ENCODE measurements at regions not wholly inside any gene's neighbourhood (a gene's known extent, or its start where the extent isn't known, plus 50 kb on each side); places are given as distances from the start of the nearest gene placed in this dataset.

GRCh38 chr17:65413390-65413789 is 148.1 kb downstream of the AXIN2 start:
- peaks cover 0 to 10% (median 5%) of the 10 kb centered on the region in 5 donors for H3K4me1 ChIP-seq (ENCODE audit: control insufficient read depth in 5 of 5, insufficient read depth in 5 of 5, low read length in 5 of 5)
- H3K27ac ChIP-seq (ENCODE audit: low read depth, low read length): no peak overlapping the region
- H3K9ac ChIP-seq (ENCODE audit: low read length in 5 of 5): no peak overlapping the region
- peaks cover 0 to 2% (median 0%) of the 10 kb centered on the region in 5 donors for H3K9me3 ChIP-seq (ENCODE audit: control insufficient read depth in 5 of 5, low read length in 5 of 5)
- H3K27me3 ChIP-seq (ENCODE audit: control insufficient read depth in 5 of 5, insufficient read depth in 4 of 5, low read length in 5 of 5): no peaks in the 10 kb centered on the region
- H3K4me3 ChIP-seq (ENCODE audit: low read depth in 1 of 5, low read length in 5 of 5): no peak overlapping the region
- H3K36me3 ChIP-seq (ENCODE audit: control insufficient read depth in 5 of 5, insufficient read depth in 5 of 5, low read length in 5 of 5): no peaks in the 10 kb centered on the region

GRCh38 chr17:65409381-65409780 is 152.1 kb downstream of the AXIN2 start:
- Histone ChIP-seq H3K4me3 (ENCODE audit: low read depth in 1 of 5, low read length in 5 of 5) (no peak overlapping the region), H3K36me3 (ENCODE audit: control insufficient read depth in 5 of 5, insufficient read depth in 5 of 5, low read length in 5 of 5) (no peaks in the 10 kb centered on the region), H3K9ac (ENCODE audit: low read length in 5 of 5) (no peak overlapping the region), H3K27ac (ENCODE audit: low read depth, low read length) (no peak overlapping the region), H3K9me3 (ENCODE audit: control insufficient read depth in 5 of 5, low read length in 5 of 5) (peaks cover 0 to 2% (median 0%) of the 10 kb centered on the region in 5 donors), H3K27me3 (ENCODE audit: control insufficient read depth in 5 of 5, insufficient read depth in 4 of 5, low read length in 5 of 5) (no peaks in the 10 kb centered on the region), H3K4me1 (ENCODE audit: control insufficient read depth in 5 of 5, insufficient read depth in 5 of 5, low read length in 5 of 5) (peaks cover 0 to 7% (median 0%) of the 10 kb centered on the region in 5 donors)

- no peaks in the 10 kb centered on the region for H3K36me3 ChIP-seq (ENCODE audit: control insufficient read depth in 5 of 5, insufficient read depth in 5 of 5, low read length in 5 of 5)
- H3K27ac ChIP-seq (ENCODE audit: low read depth, low read length): no peak overlapping the region
- no peak overlapping the region for H3K4me3 ChIP-seq (ENCODE audit: low read depth in 1 of 5, low read length in 5 of 5)
- H3K27me3 ChIP-seq (ENCODE audit: control insufficient read depth in 5 of 5, insufficient read depth in 4 of 5, low read length in 5 of 5): no peaks in the 10 kb centered on the region
- H3K9me3 ChIP-seq (ENCODE audit: control insufficient read depth in 5 of 5, low read length in 5 of 5): peaks cover 0 to 2% (median 0%) of the 10 kb centered on the region in 5 donors
- H3K9ac ChIP-seq (ENCODE audit: low read length in 5 of 5): no peak overlapping the region
- H3K4me1 ChIP-seq (ENCODE audit: control insufficient read depth in 5 of 5, insufficient read depth in 5 of 5, low read length in 5 of 5): peaks cover 0 to 7% (median 0%) of the 10 kb centered on the region in 5 donors
Observed at GRCh38 chr17:65408050-65408449, 153.4 kb downstream of the AXIN2 start.

- no peak overlapping the region for H3K9ac ChIP-seq (ENCODE audit: low read length in 5 of 5)
- no peak overlapping the region for H3K4me3 ChIP-seq (ENCODE audit: low read depth in 1 of 5, low read length in 5 of 5)
- H3K4me1 ChIP-seq (ENCODE audit: control insufficient read depth in 5 of 5, insufficient read depth in 5 of 5, low read length in 5 of 5): peaks cover 0 to 7% (median 0%) of the 10 kb centered on the region in 5 donors
- no peaks in the 10 kb centered on the region for H3K36me3 ChIP-seq (ENCODE audit: control insufficient read depth in 5 of 5, insufficient read depth in 5 of 5, low read length in 5 of 5)
- H3K27me3 ChIP-seq (ENCODE audit: control insufficient read depth in 5 of 5, insufficient read depth in 4 of 5, low read length in 5 of 5): no peaks in the 10 kb centered on the region
- peaks cover 0 to 1% (median 0%) of the 10 kb centered on the region in 5 donors for H3K9me3 ChIP-seq (ENCODE audit: control insufficient read depth in 5 of 5, low read length in 5 of 5)
- H3K27ac ChIP-seq (ENCODE audit: low read depth, low read length): no peak overlapping the region
Observed at GRCh38 chr17:65407017-65407416, 154.4 kb downstream of the AXIN2 start.

- Histone ChIP-seq H3K4me1 (ENCODE audit: control insufficient read depth in 5 of 5, insufficient read depth in 5 of 5, low read length in 5 of 5) (peaks cover 0 to 7% (median 0%) of the 10 kb centered on the region in 5 donors), H3K27ac (ENCODE audit: low read depth, low read length) (no peak overlapping the region), H3K9me3 (ENCODE audit: control insufficient read depth in 5 of 5, low read length in 5 of 5) (no peaks in the 10 kb centered on the region)
Observed at GRCh38 chr17:65406552-65406951, 154.9 kb downstream of the AXIN2 start.

GRCh38 chr17:65405563-65405962 is 155.9 kb downstream of the AXIN2 start:
- Histone ChIP-seq H3K4me3 (ENCODE audit: low read depth in 1 of 5, low read length in 5 of 5) (no peak overlapping the region), H3K4me1 (ENCODE audit: control insufficient read depth in 5 of 5, insufficient read depth in 5 of 5, low read length in 5 of 5) (peaks cover 0 to 7% (median 0%) of the 10 kb centered on the region in 5 donors), H3K9me3 (ENCODE audit: control insufficient read depth in 5 of 5, low read length in 5 of 5) (no peaks in the 10 kb centered on the region)

More at GRCh38 chr17:65406552-65406951, 154.9 kb downstream of the AXIN2 start:
- Histone ChIP-seq H3K36me3 (ENCODE audit: control insufficient read depth in 5 of 5, insufficient read depth in 5 of 5, low read length in 5 of 5) (no peaks in the 10 kb centered on the region), H3K9ac (ENCODE audit: low read length in 5 of 5) (no peak overlapping the region), H3K4me3 (ENCODE audit: low read depth in 1 of 5, low read length in 5 of 5) (no peak overlapping the region), H3K27me3 (ENCODE audit: control insufficient read depth in 5 of 5, insufficient read depth in 4 of 5, low read length in 5 of 5) (no peaks in the 10 kb centered on the region)

GRCh38 chr17:65404761-65405160 is 156.7 kb downstream of the AXIN2 start:
- H3K9ac ChIP-seq (ENCODE audit: low read length in 5 of 5): no peak overlapping the region
- H3K27me3 ChIP-seq (ENCODE audit: control insufficient read depth in 5 of 5, insufficient read depth in 4 of 5, low read length in 5 of 5): no peaks in the 10 kb centered on the region
- H3K27ac ChIP-seq (ENCODE audit: low read depth, low read length): no peak overlapping the region
- H3K4me3 ChIP-seq (ENCODE audit: low read depth in 1 of 5, low read length in 5 of 5): no peak overlapping the region
- no peaks in the 10 kb centered on the region for H3K9me3 ChIP-seq (ENCODE audit: control insufficient read depth in 5 of 5, low read length in 5 of 5)
- H3K36me3 ChIP-seq (ENCODE audit: control insufficient read depth in 5 of 5, insufficient read depth in 5 of 5, low read length in 5 of 5): no peaks in the 10 kb centered on the region
- peaks cover 0 to 7% (median 0%) of the 10 kb centered on the region in 5 donors for H3K4me1 ChIP-seq (ENCODE audit: control insufficient read depth in 5 of 5, insufficient read depth in 5 of 5, low read length in 5 of 5)

More at GRCh38 chr17:65405563-65405962, 155.9 kb downstream of the AXIN2 start:
- H3K27me3 ChIP-seq (ENCODE audit: control insufficient read depth in 5 of 5, insufficient read depth in 4 of 5, low read length in 5 of 5): no peaks in the 10 kb centered on the region
- H3K36me3 ChIP-seq (ENCODE audit: control insufficient read depth in 5 of 5, insufficient read depth in 5 of 5, low read length in 5 of 5): no peaks in the 10 kb centered on the region
- H3K9ac ChIP-seq (ENCODE audit: low read length in 5 of 5): no peak overlapping the region
- H3K27ac ChIP-seq (ENCODE audit: low read depth, low read length): no peak overlapping the region

GRCh38 chr17:65403626-65404025 is 157.8 kb downstream of the AXIN2 start:
- Histone ChIP-seq H3K27ac (ENCODE audit: low read depth, low read length) (no peak overlapping the region), H3K4me3 (ENCODE audit: low read depth in 1 of 5, low read length in 5 of 5) (no peak overlapping the region), H3K27me3 (ENCODE audit: control insufficient read depth in 5 of 5, insufficient read depth in 4 of 5, low read length in 5 of 5) (no peaks in the 10 kb centered on the region), H3K9ac (ENCODE audit: low read length in 5 of 5) (no peak overlapping the region), H3K4me1 (ENCODE audit: control insufficient read depth in 5 of 5, insufficient read depth in 5 of 5, low read length in 5 of 5) (peaks cover 0 to 7% (median 0%) of the 10 kb centered on the region in 5 donors), H3K9me3 (ENCODE audit: control insufficient read depth in 5 of 5, low read length in 5 of 5) (no peaks in the 10 kb centered on the region), H3K36me3 (ENCODE audit: control insufficient read depth in 5 of 5, insufficient read depth in 5 of 5, low read length in 5 of 5) (no peaks in the 10 kb centered on the region)

GRCh38 chr17:65402513-65403496 is 158.6 kb downstream of the AXIN2 start:
- Histone ChIP-seq H3K27ac (ENCODE audit: low read depth, low read length) (no peak overlapping the region), H3K4me1 (ENCODE audit: control insufficient read depth in 5 of 5, insufficient read depth in 5 of 5, low read length in 5 of 5) (peaks cover 0 to 7% (median 0%) of the 10 kb centered on the region in 5 donors), H3K9ac (ENCODE audit: low read length in 5 of 5) (no peak overlapping the region), H3K36me3 (ENCODE audit: control insufficient read depth in 5 of 5, insufficient read depth in 5 of 5, low read length in 5 of 5) (no peaks in the 10 kb centered on the region), H3K4me3 (ENCODE audit: low read depth in 1 of 5, low read length in 5 of 5) (no peak overlapping the region), H3K9me3 (ENCODE audit: control insufficient read depth in 5 of 5, low read length in 5 of 5) (no peaks in the 10 kb centered on the region), H3K27me3 (ENCODE audit: control insufficient read depth in 5 of 5, insufficient read depth in 4 of 5, low read length in 5 of 5) (no peaks in the 10 kb centered on the region)

GRCh38 chr17:65401561-65401960 is 159.9 kb downstream of the AXIN2 start:
- no peaks in the 10 kb centered on the region for H3K9me3 ChIP-seq (ENCODE audit: control insufficient read depth in 5 of 5, low read length in 5 of 5)
- H3K4me3 ChIP-seq (ENCODE audit: low read depth in 1 of 5, low read length in 5 of 5): no peak overlapping the region
- no peaks in the 10 kb centered on the region for H3K27me3 ChIP-seq (ENCODE audit: control insufficient read depth in 5 of 5, insufficient read depth in 4 of 5, low read length in 5 of 5)
- H3K4me1 ChIP-seq (ENCODE audit: control insufficient read depth in 5 of 5, insufficient read depth in 5 of 5, low read length in 5 of 5): peaks cover 0 to under 1% (median 0%) of the 10 kb centered on the region in 5 donors
- no peak overlapping the region for H3K9ac ChIP-seq (ENCODE audit: low read length in 5 of 5)
- no peaks in the 10 kb centered on the region for H3K36me3 ChIP-seq (ENCODE audit: control insufficient read depth in 5 of 5, insufficient read depth in 5 of 5, low read length in 5 of 5)
- H3K27ac ChIP-seq (ENCODE audit: low read depth, low read length): no peak overlapping the region
